ENCODE measurements at regions not wholly inside any gene's neighbourhood (a gene's known extent, or its start where the extent isn't known, plus 50 kb on each side); places are given as distances from the start of the nearest gene placed in this dataset.

DNA sequence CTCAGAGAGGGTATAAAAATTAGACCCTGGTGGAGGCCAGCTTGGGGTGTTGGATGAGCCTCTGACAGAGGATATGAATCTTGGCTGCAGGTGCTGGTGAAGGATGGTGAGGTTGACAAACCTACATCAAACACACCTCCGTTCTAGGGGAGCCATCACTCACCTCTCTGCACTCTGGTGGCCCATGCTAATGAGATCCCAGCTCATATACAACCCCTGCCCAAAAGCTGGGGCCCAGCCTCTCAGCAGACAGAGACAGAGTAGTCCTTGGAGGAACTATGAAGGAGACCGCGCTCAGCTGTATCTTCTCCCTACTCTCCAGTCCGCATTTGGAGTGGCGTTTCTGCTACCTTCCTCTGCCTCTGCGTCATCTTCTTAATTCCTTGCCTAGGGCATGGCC lies 83.1 kb upstream of the SORCS3 start:
- TF ChIP-seq CTCF (IDR thresholded peaks at IDR 0.05; ENCODE audit: insufficient read depth, low read length, poor library complexity, severe bottlenecking) (no peak), EZH2phosphoT487 (conservative IDR thresholded peaks at IDR 0.05; ENCODE audit: low read length) (no peak)
